IMR-90 (cell line): ENCODE measurements at regions not wholly inside any gene's neighbourhood (a gene's known extent, or its start where the extent isn't known, plus 50 kb on each side); places are given as distances from the start of the nearest gene placed in this dataset.

Experiments
- ATAC-seq: fragments of 200-7000 bp; cut with Tn5 transposase; 2 replicates; pipeline ENCODE4 v1.9.1; 2020; ENCODE audit warnings: low read depth, mild to moderate bottlenecking, moderate library complexity
- BruUV-seq: library from RNA; stranded (reverse); fragments of 400-500 nt; replicated peaks from 2 replicates; lab custom pipeline; 2021; lab: Mats Ljungman, UMichigan
- CTCF ChIA-PET: fragments of 300-600 bp; formaldehyde crosslinking; extraction: SDS; loops from one replicate; lab custom pipeline; 2021; ENCODE audit warnings: antibody characterized with exemption; lab: Yijun Ruan, JAX
- POLR2A ChIA-PET: fragments of 300-600 bp; sonication (Branson Sonifier 250); formaldehyde crosslinking; loops from one replicate; lab custom pipeline; 2022; ENCODE audit warnings: antibody characterized with exemption; ENCODE audit not compliant: unreplicated experiment; lab: Charles Lee
- DNase-seq: peaks from one replicate; pipeline ENCODE4 v3.0.0; 2013
- H2AFZ ChIP-seq: replicated peaks from 2 replicates; pipeline ENCODE3; 2013; ENCODE audit warnings: low read length, mild to moderate bottlenecking; ENCODE audit not compliant: poor library complexity
- H2AK5ac ChIP-seq: 2 replicates; pipeline ENCODE4 v1.6.1; 2013; ENCODE audit warnings: low read depth, low read length, inconsistent platforms
- H2AK9ac ChIP-seq: replicated peaks from 2 replicates; pipeline ENCODE3; 2013; ENCODE audit warnings: mild to moderate bottlenecking, low read depth, low read length, moderate library complexity; ENCODE audit not compliant: poor library complexity
- H2BK120ac ChIP-seq: 2 replicates; pipeline ENCODE4 v1.6.1; 2013; ENCODE audit warnings: low read depth, low read length, inconsistent platforms
- H2BK15ac ChIP-seq: 3 replicates; pipeline ENCODE4 v1.6.1; 2013; ENCODE audit warnings: low read depth, low read length, inconsistent platforms
- H2BK20ac ChIP-seq: 2 replicates; pipeline ENCODE4 v1.6.1; 2013; ENCODE audit warnings: low read depth, mild to moderate bottlenecking, inconsistent platforms, low read length, moderate library complexity
- H2BK5ac ChIP-seq: 2 replicates; pipeline ENCODE4 v1.6.1; 2013; ENCODE audit warnings: mild to moderate bottlenecking, low read depth, low read length, inconsistent platforms; ENCODE audit not compliant: poor library complexity, severe bottlenecking
- H3K14ac ChIP-seq: replicated peaks from 2 replicates; pipeline ENCODE4 v1.6.1; 2013; ENCODE audit warnings: low read depth, low read length, inconsistent platforms
- H3K18ac ChIP-seq: 2 replicates; pipeline ENCODE4 v1.6.1; 2013; ENCODE audit warnings: low read depth, low read length, control low read depth
- H3K23ac ChIP-seq: 2 replicates; pipeline ENCODE4 v1.6.1; 2013; ENCODE audit warnings: low read depth, low read length, inconsistent platforms
- H3K27ac ChIP-seq: 2 replicates; pipeline ENCODE4 v1.5.1; 2013; ENCODE audit warnings: mild to moderate bottlenecking, control low read depth, low read length; ENCODE audit not compliant: insufficient read depth
- H3K27me3 ChIP-seq: 2 replicates; pipeline ENCODE4 v1.6.1; 2013; ENCODE audit warnings: low read length; ENCODE audit not compliant: control insufficient read depth, insufficient read depth
- H3K36me3 ChIP-seq: 2 replicates; pipeline ENCODE4 v1.6.1; 2013; ENCODE audit warnings: low read length, mixed read lengths; ENCODE audit not compliant: control insufficient read depth, insufficient read depth
- H3K4ac ChIP-seq: 2 replicates; pipeline ENCODE4 v1.6.1; 2013; ENCODE audit warnings: low read depth, low read length, inconsistent platforms
- H3K4me1 ChIP-seq: 2 replicates; pipeline ENCODE4 v1.6.1; 2013; ENCODE audit warnings: low read length, mixed read lengths; ENCODE audit not compliant: control insufficient read depth, insufficient read depth
- H3K4me2 ChIP-seq: 2 replicates; pipeline ENCODE4 v1.6.1; 2013; ENCODE audit warnings: low read depth, mild to moderate bottlenecking, control low read depth, low read length, moderate library complexity
- H3K4me3 ChIP-seq: 2 replicates; pipeline ENCODE4 v1.5.1; 2013; ENCODE audit warnings: low read depth, mild to moderate bottlenecking, control low read depth, low read length, moderate library complexity; ENCODE audit not compliant: insufficient read depth
- H3K56ac ChIP-seq: 2 replicates; pipeline ENCODE4 v1.6.1; 2013; ENCODE audit warnings: low read length, inconsistent platforms; ENCODE audit not compliant: insufficient read depth; ENCODE audit errors: extremely low read depth
- H3K79me1 ChIP-seq, 2 experiments: 2 replicates each; pipeline ENCODE4 v1.6.1; 2013; ENCODE audit warnings: low read length in 2 of 2, inconsistent platforms in 1 of 2, low read depth in 1 of 2
- H3K9ac ChIP-seq: 2 replicates; pipeline ENCODE4 v1.6.1; 2013; ENCODE audit warnings: low read depth, low read length, control low read depth
- H3K9me1 ChIP-seq: 2 replicates; pipeline ENCODE4 v1.6.1; 2013; ENCODE audit warnings: low read length, inconsistent platforms; ENCODE audit not compliant: insufficient read depth
- H3K9me3 ChIP-seq: 2 replicates; pipeline ENCODE4 v1.6.1; 2013; ENCODE audit warnings: low read length; ENCODE audit not compliant: control insufficient read depth, insufficient read depth
- H4K20me1 ChIP-seq: 2 replicates; pipeline ENCODE4 v1.6.1; 2013; ENCODE audit warnings: low read length, inconsistent platforms; ENCODE audit not compliant: insufficient read depth
- H4K5ac ChIP-seq: 2 replicates; pipeline ENCODE4 v1.6.1; 2013; ENCODE audit warnings: mild to moderate bottlenecking, low read depth, low read length, control low read depth
- H4K8ac ChIP-seq, 2 experiments: 2 replicates each; pipeline ENCODE4 v1.6.1; 2013; ENCODE audit warnings: low read depth in 2 of 2, low read length in 2 of 2, control low read depth in 1 of 2, inconsistent platforms in 1 of 2
- H4K91ac ChIP-seq: 2 replicates; pipeline ENCODE4 v1.6.1; 2013; ENCODE audit warnings: low read depth, low read length, inconsistent platforms; ENCODE audit not compliant: insufficient read depth
- CEBPB ChIP-seq: IDR thresholded peaks from 2 replicates; pipeline ENCODE4 v1.6.1; 2012; ENCODE audit warnings: low read depth, low read length, improper control_type of control experiment
- CHD1 ChIP-seq: IDR thresholded peaks from 2 replicates; pipeline ENCODE4 v1.6.1; 2012; ENCODE audit warnings: low read depth, low read length, improper control_type of control experiment
- FOS ChIP-seq: fragments of 150-350 bp; IDR thresholded peaks from 2 replicates; pipeline ENCODE4 v1.6.1; 2016; ENCODE audit warnings: low read depth, low read length
- MAFK ChIP-seq: IDR thresholded peaks from 2 replicates; pipeline ENCODE4 v1.6.1; 2012; ENCODE audit warnings: low read depth, low read length, improper control_type of control experiment
- MXI1 ChIP-seq: IDR thresholded peaks from 2 replicates; pipeline ENCODE4 v1.6.1; 2012; ENCODE audit warnings: low read depth, mild to moderate bottlenecking, low read length, moderate library complexity, borderline replicate concordance
- RCOR1 ChIP-seq: IDR thresholded peaks from 2 replicates; pipeline ENCODE4 v1.6.1; 2012; ENCODE audit warnings: mild to moderate bottlenecking, low read length, improper control_type of control experiment; ENCODE audit not compliant: insufficient replicate concordance
- RFX5 ChIP-seq: IDR thresholded peaks from 2 replicates; pipeline ENCODE4 v1.8.0; 2012; ENCODE audit warnings: low read depth, mild to moderate bottlenecking, low read length, moderate library complexity
- USF2 ChIP-seq: fragments of 150-350 bp; IDR thresholded peaks from 2 replicates; pipeline ENCODE4 v1.6.1; 2017; ENCODE audit warnings: mild to moderate bottlenecking, antibody characterized with exemption, low read length, low read depth
- WGBS, 2 experiments: methylation state at CpG; one replicate each; pipeline versions ENCODE4 v1.1.5 to v1.1.7; 2013; ENCODE audit warnings: missing lambda C conversion rate in 2 of 2; ENCODE audit not compliant: insufficient read length in 1 of 2; ENCODE audit errors: extremely low coverage in 2 of 2; 5-methylcytosine and 5-hydroxymethylcytosine counted together
- dilution Hi-C: fragments of 300-500 bp; cut with HindIII; formaldehyde crosslinking; loops from one replicate; pipeline ENCODE4 v1.14.3; 2018; ENCODE audit warnings: low sequenced_read_pairs; ENCODE audit not compliant: unreplicated experiment
- in situ Hi-C: fragments of 300-500 bp; cut with MboI; formaldehyde crosslinking; loops from 3 replicates; pipeline ENCODE4 v1.14.3; 2019; ENCODE audit warnings: low sequenced_read_pairs, inconsistent platforms, mixed read lengths
- intact Hi-C: fragments of 100-400 bp; cut with micrococcal nuclease; formaldehyde crosslinking; loops from 2 replicates; pipeline ENCODE4 v1.10.0; 2022
- TF ChIP-seq, protein P1 (sequence below): conservative IDR thresholded peaks from 2 replicates; pipeline ENCODE4 v1.5.1; 2012; ENCODE audit warnings: mild to moderate bottlenecking, low read depth, low read length, improper control_type of control experiment
- TF ChIP-seq, protein P2 (sequence below): fragments of 150-350 bp; IDR thresholded peaks from 2 replicates; pipeline ENCODE4 v1.6.1; 2016; ENCODE audit warnings: low read depth, mild to moderate bottlenecking, low read length, moderate library complexity, borderline replicate concordance

DNA sequence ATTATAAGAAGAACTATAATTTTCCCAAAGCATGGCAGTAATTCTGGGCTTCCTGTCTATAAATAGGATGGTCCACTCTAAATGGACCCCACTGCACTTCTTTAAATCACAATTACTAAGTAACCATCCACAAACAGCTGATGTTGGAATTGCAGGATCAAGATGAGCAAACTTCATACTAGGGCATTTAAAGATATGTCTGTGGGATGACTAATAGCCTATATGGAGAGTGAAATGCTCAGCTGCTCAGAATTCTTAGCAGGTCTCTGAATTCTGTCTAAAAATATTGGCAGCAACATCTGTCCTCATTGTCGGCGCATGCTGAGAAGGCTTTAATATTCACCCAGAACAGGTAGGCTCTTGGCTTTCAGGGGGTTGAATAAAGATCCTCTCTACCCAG, 140.4 kb downstream of the SATB1 start:
- no peaks in the 10 kb centered on the region for H3K4me1 ChIP-seq
- no peak overlapping the region for H4K8ac ChIP-seq
- no peak overlapping the region for H4K5ac ChIP-seq
- no peak overlapping the region for H2BK20ac ChIP-seq
- intact Hi-C loops (no loop called here), dilution Hi-C loops (no loop called here), in situ Hi-C loops (no loop called here)
- H2BK5ac ChIP-seq, result no peak overlapping the region
- no TSS peak for BruUV-seq
- no peak overlapping the region for H3K4ac ChIP-seq
- no peaks in the 10 kb centered on the region for H3K36me3 ChIP-seq
- no peak overlapping the region for H2AK9ac ChIP-seq
- H3K14ac ChIP-seq, result no peak overlapping the region
- H4K91ac ChIP-seq, result no peak overlapping the region
- H4K20me1 ChIP-seq, result no peaks in the 10 kb centered on the region
- TF ChIP-seq RCOR1 (no peak), MAFK (no peak), MXI1 (no peak), CEBPB (no peak), CHD1 (no peak), USF2 (no peak), FOS (no peak), RFX5 (no peak)
- TF ChIP-seq, protein P1, sequence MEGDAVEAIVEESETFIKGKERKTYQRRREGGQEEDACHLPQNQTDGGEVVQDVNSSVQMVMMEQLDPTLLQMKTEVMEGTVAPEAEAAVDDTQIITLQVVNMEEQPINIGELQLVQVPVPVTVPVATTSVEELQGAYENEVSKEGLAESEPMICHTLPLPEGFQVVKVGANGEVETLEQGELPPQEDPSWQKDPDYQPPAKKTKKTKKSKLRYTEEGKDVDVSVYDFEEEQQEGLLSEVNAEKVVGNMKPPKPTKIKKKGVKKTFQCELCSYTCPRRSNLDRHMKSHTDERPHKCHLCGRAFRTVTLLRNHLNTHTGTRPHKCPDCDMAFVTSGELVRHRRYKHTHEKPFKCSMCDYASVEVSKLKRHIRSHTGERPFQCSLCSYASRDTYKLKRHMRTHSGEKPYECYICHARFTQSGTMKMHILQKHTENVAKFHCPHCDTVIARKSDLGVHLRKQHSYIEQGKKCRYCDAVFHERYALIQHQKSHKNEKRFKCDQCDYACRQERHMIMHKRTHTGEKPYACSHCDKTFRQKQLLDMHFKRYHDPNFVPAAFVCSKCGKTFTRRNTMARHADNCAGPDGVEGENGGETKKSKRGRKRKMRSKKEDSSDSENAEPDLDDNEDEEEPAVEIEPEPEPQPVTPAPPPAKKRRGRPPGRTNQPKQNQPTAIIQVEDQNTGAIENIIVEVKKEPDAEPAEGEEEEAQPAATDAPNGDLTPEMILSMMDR, result no peak
- TF ChIP-seq, protein P2, sequence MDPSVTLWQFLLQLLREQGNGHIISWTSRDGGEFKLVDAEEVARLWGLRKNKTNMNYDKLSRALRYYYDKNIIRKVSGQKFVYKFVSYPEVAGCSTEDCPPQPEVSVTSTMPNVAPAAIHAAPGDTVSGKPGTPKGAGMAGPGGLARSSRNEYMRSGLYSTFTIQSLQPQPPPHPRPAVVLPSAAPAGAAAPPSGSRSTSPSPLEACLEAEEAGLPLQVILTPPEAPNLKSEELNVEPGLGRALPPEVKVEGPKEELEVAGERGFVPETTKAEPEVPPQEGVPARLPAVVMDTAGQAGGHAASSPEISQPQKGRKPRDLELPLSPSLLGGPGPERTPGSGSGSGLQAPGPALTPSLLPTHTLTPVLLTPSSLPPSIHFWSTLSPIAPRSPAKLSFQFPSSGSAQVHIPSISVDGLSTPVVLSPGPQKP, result no peak
- no peak overlapping the region for H3K18ac ChIP-seq
- no peak overlapping the region for H2BK120ac ChIP-seq
- H3K56ac ChIP-seq, result no peak overlapping the region
- ATAC-seq (no peak), DNase-seq (no peak)
- H2AK5ac ChIP-seq, result no peak overlapping the region
- no peak overlapping the region for H3K4me3 ChIP-seq
- no peak overlapping the region for H2AFZ ChIP-seq
- no peak overlapping the region for H2BK15ac ChIP-seq
- ChIA-PET POLR2A (no interaction called here), CTCF (no interaction called here)
- no peaks in the 10 kb centered on the region for H3K9me3 ChIP-seq
- no peak overlapping the region for H3K27ac ChIP-seq
- WGBS, 2 experiments, result no CpG with 5 or more reads among the region's 2 CpGs
- H3K4me2 ChIP-seq, result no peak overlapping the region
- H3K79me1 ChIP-seq, result no peaks in the 10 kb centered on the region
- H3K9ac ChIP-seq, result no peak overlapping the region
- H3K27me3 ChIP-seq, result no peaks in the 10 kb centered on the region
- H3K9me1 ChIP-seq, result no peaks in the 10 kb centered on the region
- no peak overlapping the region for H3K23ac ChIP-seq
